ENCODE measurements at regions not wholly inside any gene's neighbourhood (a gene's known extent, or its start where the extent isn't known, plus 50 kb on each side); places are given as distances from the start of the nearest gene placed in this dataset.

DNA sequence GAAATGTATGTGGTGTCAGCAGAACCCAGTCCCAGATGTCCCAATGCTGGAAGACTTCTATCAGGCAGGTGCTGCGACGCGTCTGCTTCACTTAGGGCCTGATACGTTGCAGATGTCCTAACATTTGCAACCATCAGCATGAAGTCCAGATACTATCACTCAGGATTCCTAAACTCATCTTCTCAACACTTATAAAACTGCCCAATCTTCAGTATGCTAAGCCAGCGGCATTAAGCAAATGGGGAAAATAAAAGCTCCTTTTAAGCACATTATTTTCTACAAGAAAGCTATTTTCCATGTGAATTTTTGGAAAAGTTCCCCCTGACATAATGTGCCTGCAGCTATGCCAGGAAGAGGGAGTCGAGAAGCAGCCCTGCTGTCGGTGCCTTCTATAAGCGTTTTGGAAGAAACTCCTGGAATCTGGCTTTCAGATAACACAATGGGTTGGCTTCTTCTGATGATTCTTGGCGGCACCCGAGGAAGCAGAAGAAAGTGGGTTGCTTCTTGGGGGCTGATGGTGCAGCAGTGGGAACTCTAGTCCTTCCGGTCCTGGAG is 60.7 kb upstream of the ITGA6 start:
- Histone ChIP-seq H3K4me3 (ENCODE audit: low read depth in 1 of 2, low read length in 1 of 2) (no peak overlapping the region), H3K27me3 (no peaks in the 10 kb centered on the region), H3K9me3 (peaks cover 4% of the 10 kb centered on the region), H3K4me1 (ENCODE audit: control insufficient read depth in 1 of 2, insufficient read depth in 1 of 2, low read depth in 1 of 2, low read length in 1 of 2) (no peaks in the 10 kb centered on the region), H3K27ac (no peak overlapping the region), H3K36me3 (no peaks in the 10 kb centered on the region)
- no peak for TF ChIP-seq CTCF (IDR thresholded peaks at IDR 0.05)

DNA sequence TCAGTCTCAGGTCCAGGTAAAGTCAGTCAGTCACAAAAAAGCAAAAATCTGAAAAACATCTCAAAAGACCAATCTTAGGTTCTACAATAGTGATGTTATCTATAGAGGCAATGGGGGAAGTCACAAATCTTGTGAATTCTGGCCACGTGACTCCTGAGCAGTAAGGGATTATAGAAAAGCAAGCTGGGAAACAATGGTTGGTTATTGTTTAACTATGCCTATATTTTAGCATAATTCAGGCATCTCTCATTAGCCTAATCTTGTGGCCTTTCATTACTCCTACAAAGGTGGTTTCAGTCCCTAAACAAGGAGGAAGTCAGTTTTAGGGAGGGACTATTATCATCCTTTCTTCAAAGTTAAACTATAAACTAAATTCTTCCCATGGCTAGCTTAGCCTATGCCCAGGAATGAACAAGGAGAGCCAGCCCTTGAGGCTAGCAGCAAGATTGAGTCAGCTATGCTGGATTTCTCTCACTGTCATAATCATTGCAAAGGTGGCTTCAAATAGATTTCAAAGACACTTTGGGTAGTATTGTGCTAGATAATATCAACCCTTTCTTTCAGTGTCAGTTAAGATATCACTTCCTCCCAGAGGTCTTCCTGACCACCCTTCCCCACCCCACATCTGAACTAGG is 56.4 kb upstream of the ITGA6 start:
- H3K27me3 ChIP-seq, result no peaks in the 10 kb centered on the region
- H3K9me3 ChIP-seq, result peaks cover 4% of the 10 kb centered on the region
- no peak overlapping the region for H3K27ac ChIP-seq
- H3K4me1 ChIP-seq (ENCODE audit: control insufficient read depth in 1 of 2, insufficient read depth in 1 of 2, low read depth in 1 of 2, low read length in 1 of 2), result no peaks in the 10 kb centered on the region
- no peak for TF ChIP-seq CTCF (IDR thresholded peaks at IDR 0.05)
- no peak overlapping the region for H3K4me3 ChIP-seq (ENCODE audit: low read depth in 1 of 2, low read length in 1 of 2)
- H3K36me3 ChIP-seq, result no peaks in the 10 kb centered on the region

DNA sequence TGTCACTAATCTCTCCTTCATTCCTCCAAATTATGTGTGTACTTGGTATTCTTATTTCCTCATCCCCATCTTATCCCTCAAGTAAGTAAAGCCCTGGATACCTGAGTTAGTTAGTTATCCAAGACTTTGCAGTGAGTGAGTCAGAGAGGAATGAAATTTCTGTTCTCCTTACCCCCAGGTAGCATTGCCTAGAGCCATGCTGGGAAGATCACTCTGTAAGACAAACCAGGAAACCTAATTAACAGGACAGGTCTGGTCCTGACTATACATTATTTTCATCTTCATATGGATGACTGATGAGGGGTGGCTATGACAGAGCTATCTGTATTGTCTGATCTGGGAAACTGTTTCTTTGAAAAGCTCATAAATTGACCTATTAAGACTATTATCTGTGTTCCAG is 55.0 kb upstream of the ITGA6 start:
- H3K36me3 ChIP-seq, result no peaks in the 10 kb centered on the region
- H3K4me3 ChIP-seq (ENCODE audit: low read depth in 1 of 2, low read length in 1 of 2), result no peak overlapping the region
- peaks cover 4% of the 10 kb centered on the region for H3K9me3 ChIP-seq
- no peaks in the 10 kb centered on the region for H3K27me3 ChIP-seq
- no peak for TF ChIP-seq CTCF (IDR thresholded peaks at IDR 0.05)
- no peaks in the 10 kb centered on the region for H3K4me1 ChIP-seq (ENCODE audit: control insufficient read depth in 1 of 2, insufficient read depth in 1 of 2, low read depth in 1 of 2, low read length in 1 of 2)
- no peak overlapping the region for H3K27ac ChIP-seq

DNA sequence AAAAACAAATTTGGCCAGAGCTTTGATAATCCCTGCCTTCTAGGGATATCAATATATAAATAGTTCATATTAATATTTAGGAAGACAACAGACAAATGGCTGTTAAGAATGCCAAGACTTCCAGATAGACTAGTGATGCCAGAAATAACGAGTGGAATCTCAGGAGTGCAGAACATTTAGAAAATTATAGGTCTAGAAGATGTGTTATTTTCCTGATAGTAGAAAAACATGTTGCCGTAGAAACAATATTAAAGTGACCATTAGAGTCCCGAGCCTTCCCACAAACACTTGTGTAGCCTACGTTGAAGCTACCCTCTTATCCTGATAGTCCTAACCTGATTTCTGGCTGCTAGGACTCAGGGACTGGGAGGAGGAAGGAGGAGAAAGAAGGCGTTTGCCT is 54.3 kb upstream of the ITGA6 start:
- H3K4me3 ChIP-seq (ENCODE audit: low read depth in 1 of 2, low read length in 1 of 2), result no peak overlapping the region
- H3K36me3 ChIP-seq, result no peaks in the 10 kb centered on the region
- no peaks in the 10 kb centered on the region for H3K27me3 ChIP-seq
- H3K27ac ChIP-seq, result no peak overlapping the region
- TF ChIP-seq CTCF (IDR thresholded peaks at IDR 0.05), result no peak
- no peaks in the 10 kb centered on the region for H3K4me1 ChIP-seq (ENCODE audit: control insufficient read depth in 1 of 2, insufficient read depth in 1 of 2, low read depth in 1 of 2, low read length in 1 of 2)
- H3K9me3 ChIP-seq, result peaks cover 4% of the 10 kb centered on the region

GRCh38 chr2:172373766-172374165 is 53.6 kb upstream of the ITGA6 start:
- H3K27ac ChIP-seq, result no peak overlapping the region

More at GRCh38 chr2:172373766-172374165, 53.6 kb upstream of the ITGA6 start:
- H3K4me3 ChIP-seq (ENCODE audit: low read depth in 1 of 2, low read length in 1 of 2), result no peak overlapping the region
- no peak for TF ChIP-seq CTCF (IDR thresholded peaks at IDR 0.05)
- H3K36me3 ChIP-seq, result no peaks in the 10 kb centered on the region
- peaks cover 4% of the 10 kb centered on the region for H3K9me3 ChIP-seq
- no peaks in the 10 kb centered on the region for H3K4me1 ChIP-seq (ENCODE audit: control insufficient read depth in 1 of 2, insufficient read depth in 1 of 2, low read depth in 1 of 2, low read length in 1 of 2)
- H3K27me3 ChIP-seq, result no peaks in the 10 kb centered on the region

All from neutrophil (primary cell).